ENCODE measurements at regions not wholly inside any gene's neighbourhood (a gene's known extent, or its start where the extent isn't known, plus 50 kb on each side); places are given as distances from the start of the nearest gene placed in this dataset.

- no peak for DNase-seq (ENCODE audit: low read depth, low spot score)
These were observed 189.4 kb downstream of the ARL4C start for GRCh38 chr2:234307322-234307961.

- DNase-seq (ENCODE audit: low read depth, low spot score) = no peak
These were observed 190.3 kb downstream of the ARL4C start for GRCh38 chr2:234306426-234307173.

GRCh38 chr2:234305846-234306245 lies 191.0 kb downstream of the ARL4C start:
- peak; percentile 41 for DNase-seq (ENCODE audit: low read depth, low spot score)

GRCh38 chr2:234304950-234305349 lies 191.9 kb downstream of the ARL4C start:
- peak; percentile 56 for DNase-seq (ENCODE audit: low read depth, low spot score)

- DNase-seq (ENCODE audit: low read depth, low spot score) = no peak
These were observed 194.3 kb downstream of the ARL4C start for GRCh38 chr2:234302664-234302991.

GRCh38 chr2:234300932-234301823 lies 195.7 kb downstream of the ARL4C start:
- no peak for DNase-seq (ENCODE audit: low read depth, low spot score)

- no peak for DNase-seq (ENCODE audit: low read depth, low spot score)
These were observed 196.4 kb downstream of the ARL4C start for GRCh38 chr2:234300391-234300925.

- DNase-seq (ENCODE audit: low read depth, low spot score) = no peak
These were observed 198.0 kb downstream of the ARL4C start for GRCh38 chr2:234298918-234299317.

GRCh38 chr2:234296991-234297390 lies 199.9 kb downstream of the ARL4C start:
- no peak for DNase-seq (ENCODE audit: low read depth, low spot score)

- DNase-seq (ENCODE audit: low read depth, low spot score) = no peak
These were observed 202.9 kb downstream of the ARL4C start for GRCh38 chr2:234293973-234294372.

GRCh38 chr2:234292962-234293243 lies 204.0 kb downstream of the ARL4C start:
- no peak for DNase-seq (ENCODE audit: low read depth, low spot score)

- no peak for DNase-seq (ENCODE audit: low read depth, low spot score)
These were observed 204.5 kb downstream of the ARL4C start for GRCh38 chr2:234292205-234292961.

GRCh38 chr2:234291765-234292204 lies 205.1 kb downstream of the ARL4C start:
- peak; percentile 71 for DNase-seq (ENCODE audit: low read depth, low spot score)

- DNase-seq (ENCODE audit: low read depth, low spot score) = no peak
These were observed 206.2 kb downstream of the ARL4C start for GRCh38 chr2:234290671-234291070.

- DNase-seq (ENCODE audit: low read depth, low spot score) = peak; percentile 48
These were observed 206.9 kb downstream of the ARL4C start for GRCh38 chr2:234289834-234290590.

- DNase-seq (ENCODE audit: low read depth, low spot score) = peak; percentile 64
These were observed 207.9 kb downstream of the ARL4C start for GRCh38 chr2:234288974-234289455.

GRCh38 chr2:234287650-234288049 lies 209.2 kb downstream of the ARL4C start:
- no peak for DNase-seq (ENCODE audit: low read depth, low spot score)

GRCh38 chr2:234286956-234287355 lies 209.9 kb downstream of the ARL4C start:
- DNase-seq (ENCODE audit: low read depth, low spot score) = no peak

- DNase-seq (ENCODE audit: low read depth, low spot score) = peak; percentile 62
These were observed 210.7 kb downstream of the ARL4C start for GRCh38 chr2:234286118-234286598.

- DNase-seq (ENCODE audit: low read depth, low spot score) = no peak
These were observed 211.3 kb downstream of the ARL4C start for GRCh38 chr2:234285541-234285940.
